ENCODE measurements at regions not wholly inside any gene's neighbourhood (a gene's known extent, or its start where the extent isn't known, plus 50 kb on each side); places are given as distances from the start of the nearest gene placed in this dataset.

DNA sequence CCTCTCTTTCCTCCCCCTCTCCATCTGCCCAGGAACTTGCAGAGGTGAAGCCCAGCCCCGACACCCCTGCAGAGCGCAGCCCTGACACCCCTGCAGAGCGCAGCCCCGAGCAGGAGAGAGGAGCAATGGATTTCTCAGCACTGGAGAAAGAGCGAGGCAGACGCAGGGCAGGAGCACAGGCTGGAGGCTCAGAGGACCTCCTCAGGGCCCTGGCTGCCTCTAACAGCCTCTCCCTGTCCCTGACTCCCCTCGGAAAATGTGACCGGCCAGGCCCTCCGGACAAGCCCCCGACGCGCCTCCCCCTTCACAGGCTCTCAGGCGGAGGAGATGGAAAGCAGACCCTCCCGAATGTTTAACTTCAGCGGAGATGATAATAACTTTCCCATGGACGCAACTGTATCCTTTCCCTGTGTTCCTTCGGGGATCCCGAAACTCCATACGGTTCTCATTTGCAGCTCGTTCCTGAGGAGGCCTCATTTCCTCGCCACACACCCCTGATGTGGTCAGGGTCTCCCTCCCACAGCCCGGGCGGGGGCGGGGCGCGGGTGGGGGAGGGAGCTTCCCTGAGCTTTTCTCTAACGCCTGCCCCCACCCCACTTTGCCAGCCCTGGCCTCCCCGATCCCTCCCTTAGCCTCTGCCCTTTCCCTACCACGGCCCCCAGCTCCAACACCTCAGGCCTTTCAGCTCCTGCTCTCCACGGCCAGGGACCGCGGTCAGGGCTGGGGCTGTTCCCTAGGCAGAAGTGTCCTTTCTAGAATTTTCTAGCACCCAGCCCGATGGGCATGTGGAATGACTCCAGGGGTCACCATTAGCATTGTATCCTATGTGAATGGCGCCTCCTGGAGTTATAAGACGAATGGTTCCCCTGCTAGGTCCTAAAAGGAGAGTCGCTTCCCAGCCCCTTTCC is 201.1 kb upstream of the BCOR start:
- Histone ChIP-seq H3K27ac (no peak overlapping the region), H3K9me3 (no peaks in the 10 kb centered on the region)
- no peak for ATAC-seq (ENCODE audit: insufficient number of reproducible peaks, low FRiP score, low read depth)

DNA sequence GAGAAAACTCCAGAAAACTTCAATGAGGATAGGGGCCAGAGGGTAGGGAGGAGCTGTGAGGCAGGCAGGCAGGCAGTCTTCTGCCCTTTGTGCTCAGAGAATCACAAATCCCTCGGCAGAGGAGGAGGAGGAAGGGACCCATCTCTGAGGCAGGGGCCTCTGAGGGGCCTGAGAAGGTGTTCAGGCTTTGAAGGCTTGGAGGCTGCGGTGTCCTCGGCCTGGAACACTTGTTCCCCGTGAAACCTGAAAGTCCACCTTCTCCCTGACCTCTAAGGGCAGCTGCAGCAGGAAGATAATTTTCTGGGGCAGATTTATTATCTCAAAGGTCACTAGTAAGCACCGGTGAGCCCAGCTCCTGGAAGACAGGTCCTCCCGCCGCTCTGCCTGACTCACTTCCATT is 200.3 kb upstream of the BCOR start:
- no peaks in the 10 kb centered on the region for H3K9me3 ChIP-seq
- no peak for TF ChIP-seq CTCF (IDR thresholded peaks at IDR 0.05)
- ATAC-seq (ENCODE audit: insufficient number of reproducible peaks, low FRiP score, low read depth): no peak
- no peaks in the 10 kb centered on the region for H3K27me3 ChIP-seq (replicated peaks; ENCODE audit: insufficient read depth)
- no peak for DNase-seq (ENCODE audit: low spot score)
- no peaks in the 10 kb centered on the region for H3K36me3 ChIP-seq
- no peak overlapping the region for H3K27ac ChIP-seq
- no peaks in the 10 kb centered on the region for H3K4me1 ChIP-seq (ENCODE audit: control insufficient read depth in 1 of 2, low read depth in 2 of 2)
- no peak overlapping the region for H3K4me3 ChIP-seq

More for the DNA sequence above, 201.1 kb upstream of the BCOR start:
- no peaks in the 10 kb centered on the region for H3K36me3 ChIP-seq
- DNase-seq (ENCODE audit: low spot score): no peak
- no peak for TF ChIP-seq CTCF (IDR thresholded peaks at IDR 0.05)
- H3K4me3 ChIP-seq: no peak overlapping the region
- H3K4me1 ChIP-seq (ENCODE audit: control insufficient read depth in 1 of 2, low read depth in 2 of 2): no peaks in the 10 kb centered on the region
- H3K27me3 ChIP-seq (replicated peaks; ENCODE audit: insufficient read depth): no peaks in the 10 kb centered on the region

GRCh38 chrX:40291553-40291952 is 193.8 kb upstream of the BCOR start:
- DNase-seq (ENCODE audit: low spot score) (no peak), ATAC-seq (ENCODE audit: insufficient number of reproducible peaks, low FRiP score, low read depth) (no peak)
- Histone ChIP-seq H3K4me3 (no peak overlapping the region), H3K9me3 (no peaks in the 10 kb centered on the region), H3K4me1 (ENCODE audit: control insufficient read depth in 1 of 2, low read depth in 2 of 2) (no peaks in the 10 kb centered on the region), H3K27ac (no peak overlapping the region), H3K27me3 (replicated peaks; ENCODE audit: insufficient read depth) (no peaks in the 10 kb centered on the region), H3K36me3 (no peaks in the 10 kb centered on the region)
- TF ChIP-seq CTCF (IDR thresholded peaks at IDR 0.05): no peak

DNA sequence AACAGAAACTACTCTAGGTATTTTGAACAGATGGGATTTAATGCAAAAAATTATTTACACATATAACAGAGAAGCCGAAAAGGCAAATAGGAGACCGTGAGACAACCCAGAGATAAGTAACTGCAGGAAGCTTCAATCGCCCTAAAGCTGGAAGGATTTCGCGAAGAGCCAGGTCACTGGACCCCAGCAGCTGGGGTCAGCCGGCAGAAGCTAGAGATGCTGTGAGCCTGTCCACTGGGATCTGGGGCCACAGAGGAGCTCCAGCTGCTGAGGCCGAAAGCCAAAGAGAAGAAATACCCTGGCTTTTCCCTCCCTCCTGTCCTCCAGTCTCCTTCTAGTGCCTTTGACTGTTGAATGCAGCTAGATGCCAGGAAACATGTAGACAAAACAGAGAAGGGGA is 192.8 kb upstream of the BCOR start:
- TF ChIP-seq CTCF (IDR thresholded peaks at IDR 0.05): no peak
- Histone ChIP-seq H3K27ac (no peak overlapping the region), H3K36me3 (no peaks in the 10 kb centered on the region), H3K4me3 (no peak overlapping the region), H3K9me3 (no peaks in the 10 kb centered on the region), H3K4me1 (ENCODE audit: control insufficient read depth in 1 of 2, low read depth in 2 of 2) (no peaks in the 10 kb centered on the region), H3K27me3 (replicated peaks; ENCODE audit: insufficient read depth) (no peaks in the 10 kb centered on the region)
- no peak for DNase-seq (ENCODE audit: low spot score)
- ATAC-seq (ENCODE audit: insufficient number of reproducible peaks, low FRiP score, low read depth): no peak

DNA sequence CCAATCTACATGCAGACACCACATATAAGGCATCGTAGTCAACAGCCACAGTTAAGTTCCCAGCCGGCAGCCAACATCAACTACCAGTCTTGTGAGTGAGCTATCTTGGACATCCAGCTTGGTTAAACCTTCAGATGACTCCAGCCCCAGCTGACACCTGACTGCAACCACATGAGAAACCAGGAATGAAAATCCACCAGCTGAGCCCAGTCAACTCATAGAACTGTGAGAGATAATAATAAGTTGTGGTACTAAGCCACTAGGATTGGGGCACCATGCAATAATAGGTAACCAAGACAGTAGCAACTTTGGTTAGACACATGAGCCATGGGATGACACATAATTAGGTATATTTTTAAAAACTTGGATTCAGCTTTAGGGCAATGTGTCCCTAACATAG is 188.1 kb upstream of the BCOR start:
- no peak for TF ChIP-seq CTCF (IDR thresholded peaks at IDR 0.05)
- no peak for DNase-seq (ENCODE audit: low spot score)
- no peaks in the 10 kb centered on the region for H3K36me3 ChIP-seq
- H3K4me3 ChIP-seq: no peak overlapping the region
- H3K9me3 ChIP-seq: no peaks in the 10 kb centered on the region
- H3K27ac ChIP-seq: no peak overlapping the region
- H3K27me3 ChIP-seq (replicated peaks; ENCODE audit: insufficient read depth): no peaks in the 10 kb centered on the region
- peaks cover 5 to 14% of the 10 kb centered on the region in 2 donors for H3K4me1 ChIP-seq (ENCODE audit: control insufficient read depth in 1 of 2, low read depth in 2 of 2)
- ATAC-seq (ENCODE audit: insufficient number of reproducible peaks, low FRiP score, low read depth): no peak

All from thoracic aorta (tissue), 2 donors.